Spleen (tissue), 11 donors: ENCODE measurements at regions not wholly inside any gene's neighbourhood (a gene's known extent, or its start where the extent isn't known, plus 50 kb on each side); places are given as distances from the start of the nearest gene placed in this dataset.

Source experiments
- DNase-seq: peaks from one replicate; pipeline ENCODE4 v3.0.0-alpha.2; 2020
- H3K27ac ChIP-seq, 8 donors: fragments of 200-600 bp; sonication (generic) in 7 of 8; 1 replicate in 4 of 8; 2 replicates in 4 of 8; pipeline versions ENCODE4 v1.5.0 to v1.8.0; 2016 to 2021; ENCODE audit warnings: inconsistent platforms in 4 of 8, mild to moderate bottlenecking in 4 of 8, moderate library complexity in 1 of 8
- H3K27me3 ChIP-seq, 7 donors: fragments of 200-600 bp; sonication (generic) in 6 of 7; replicated peaks in 1 of 7; 1 replicate in 4 of 7; 2 replicates in 3 of 7; pipeline versions ENCODE4 v1.5.0 to v1.8.0; 2016 to 2021; ENCODE audit warnings: inconsistent platforms in 3 of 7, mild to moderate bottlenecking in 1 of 7
- H3K36me3 ChIP-seq, 6 donors: fragments of 200-600 bp; sonication (generic) in 5 of 6; 1 replicate in 4 of 6; 2 replicates in 2 of 6; pipeline versions ENCODE4 v1.5.0 to v1.8.0; 2016 to 2021; ENCODE audit warnings: inconsistent platforms in 2 of 6
- H3K4me1 ChIP-seq, 6 donors: fragments of 200-600 bp; sonication (generic) in 5 of 6; 1 replicate in 3 of 6; 2 replicates in 3 of 6; pipeline versions ENCODE4 v1.5.0 to v1.8.0; 2016 to 2021; ENCODE audit warnings: inconsistent platforms in 3 of 6
- H3K4me3 ChIP-seq, 8 donors: fragments of 200-600 bp; sonication (generic) in 7 of 8; 1 replicate in 4 of 8; 2 replicates in 4 of 8; pipeline versions ENCODE4 v1.5.0 to v1.8.0; 2016 to 2021; ENCODE audit warnings: inconsistent platforms in 4 of 8, mild to moderate bottlenecking in 4 of 8, moderate library complexity in 2 of 8
- H3K9me3 ChIP-seq, 8 donors: fragments of 200-600 bp; sonication (generic) in 7 of 8; 1 replicate in 4 of 8; 2 replicates in 4 of 8; pipeline versions ENCODE4 v1.5.0 to v1.8.0; 2016 to 2021; ENCODE audit warnings: inconsistent platforms in 4 of 8
- CTCF ChIP-seq, 11 experiments: fragments of 200-600 bp in 7 of 11; fragments of 450-650 bp in 4 of 11; sonication (generic) in 4 of 11; IDR thresholded peaks in 8 of 11; conservative IDR thresholded peaks in 3 of 11; 1 replicate in 7 of 11; 2 replicates in 4 of 11; pipeline versions ENCODE4 v1.4.0 to v1.8.0; 2016 to 2021; ENCODE audit warnings: antibody characterized with exemption in 11 of 11, inconsistent platforms in 4 of 11, mild to moderate bottlenecking in 1 of 11
- POLR2A ChIP-seq, 3 donors: fragments of 450-650 bp; IDR thresholded peaks; one replicate each; pipeline ENCODE4 v1.5.1; 2017; ENCODE audit warnings: antibody characterized with exemption in 3 of 3, mild to moderate bottlenecking in 1 of 3
- POLR2AphosphoS5 ChIP-seq, 3 donors: sonication (generic); formaldehyde crosslinking; IDR thresholded peaks; one replicate each; pipeline ENCODE4 v1.5.1; 2017; ENCODE audit warnings: antibody characterized with exemption in 3 of 3
- WGBS, 5 donors: extraction: QIAGEN DNeasy Blood & Tissue Kit in 3 of 5; methylation state at CpG; one replicate each; pipeline versions ENCODE4 v1.1.5 to v1.1.7; 2013 to 2018; 5-methylcytosine and 5-hydroxymethylcytosine counted together
- intact Hi-C: fragments of 100-400 bp; cut with DNase I; formaldehyde crosslinking; loops from one replicate; pipeline ENCODE4 v1.15.0; 2023; ENCODE audit warnings: low total_unique reads
- donor health status: healthy with polysubstance abuse.
- donor health status: DM: no; HTN: no; CAD: no; lungs with moderate emphysema.
- donor health status: DM: no; HTN: no; CAD: no.
- donor health status: Bipolar disorder and iron deficiency.
- donor health status: healthy.
- donor health status: DM: no; HTN: no; CAD: no.
- donor health status: DM: yes; HTN: yes; CAD: no.

- TF ChIP-seq POLR2AphosphoS5 (IDR thresholded peaks at IDR 0.05), result no peak
- no peak for TF ChIP-seq CTCF (IDR thresholded peaks at IDR 0.05 in 8 of 11, conservative IDR thresholded peaks at IDR 0.05 in 3 of 11)
- TF ChIP-seq POLR2A (IDR thresholded peaks at IDR 0.05), result no peak
- no peaks in the 10 kb centered on the region for H3K9me3 ChIP-seq
- intact Hi-C loops, result no loop called here
- no peak overlapping the region for H3K27ac ChIP-seq
- DNase-seq, result no peak
- 74 to 87% (median 78%) methylated on average over 2 of the region's 2 CpGs for WGBS, 5 donors
- H3K36me3 ChIP-seq, result no peaks in the 10 kb centered on the region
- no peak overlapping the region for H3K4me3 ChIP-seq
- no peaks in the 10 kb centered on the region for H3K4me1 ChIP-seq
- peaks cover 0 to 13% (median 0%) of the 10 kb centered on the region in 7 donors for H3K27me3 ChIP-seq
Measured at GRCh38 chr1:208544794-208545193, 300.6 kb upstream of the PLXNA2 start.

GRCh38 chr1:208551024-208551423 is 306.8 kb upstream of the PLXNA2 start:
- Histone ChIP-seq H3K4me3 (no peak overlapping the region), H3K27ac (no peak overlapping the region), H3K36me3 (no peaks in the 10 kb centered on the region), H3K9me3 (no peaks in the 10 kb centered on the region), H3K27me3 (peaks cover 0 to 13% (median 0%) of the 10 kb centered on the region in 7 donors), H3K4me1 (no peaks in the 10 kb centered on the region)
- DNase-seq, result no peak
- intact Hi-C loops, result no loop called here
- TF ChIP-seq POLR2A (IDR thresholded peaks at IDR 0.05) (no peak), CTCF (IDR thresholded peaks at IDR 0.05 in 8 of 11, conservative IDR thresholded peaks at IDR 0.05 in 3 of 11) (no peak), POLR2AphosphoS5 (IDR thresholded peaks at IDR 0.05) (no peak)
- 71 to 83% (median 80%) methylated on average over 4 of the region's 4 CpGs for WGBS, 5 donors

- TF ChIP-seq CTCF (IDR thresholded peaks at IDR 0.05 in 8 of 11, conservative IDR thresholded peaks at IDR 0.05 in 3 of 11) (no peak), POLR2A (IDR thresholded peaks at IDR 0.05) (no peak), POLR2AphosphoS5 (IDR thresholded peaks at IDR 0.05) (no peak)
- DNase-seq, result no peak
- H3K9me3 ChIP-seq, result no peaks in the 10 kb centered on the region
- H3K27me3 ChIP-seq, result peaks cover 0 to 13% (median 0%) of the 10 kb centered on the region in 7 donors
- 67 to 82% (median 76%) methylated on average over 5 of the region's 5 CpGs for whole genome bisulfite sequencing, 5 donors
- intact Hi-C loops, result no loop called here
- no peaks in the 10 kb centered on the region for H3K4me1 ChIP-seq
- no peak overlapping the region for H3K27ac ChIP-seq
- H3K36me3 ChIP-seq, result no peaks in the 10 kb centered on the region
- no peak overlapping the region for H3K4me3 ChIP-seq
Measured at GRCh38 chr1:208551633-208552320, 307.6 kb upstream of the PLXNA2 start.

- no peak for DNase-seq
- Histone ChIP-seq H3K36me3 (no peaks in the 10 kb centered on the region), H3K9me3 (no peaks in the 10 kb centered on the region), H3K4me3 (no peak overlapping the region), H3K27ac (no peak overlapping the region), H3K4me1 (no peaks in the 10 kb centered on the region), H3K27me3 (peaks cover 0 to 6% (median 0%) of the 10 kb centered on the region in 7 donors)
- no peak for TF ChIP-seq POLR2AphosphoS5 (IDR thresholded peaks at IDR 0.05)
- TF ChIP-seq CTCF (IDR thresholded peaks at IDR 0.05 in 8 of 11, conservative IDR thresholded peaks at IDR 0.05 in 3 of 11), result no peak
- no peak for TF ChIP-seq POLR2A (IDR thresholded peaks at IDR 0.05)
- intact Hi-C loops, result no loop called here
Measured at GRCh38 chr1:208552928-208553327, 308.7 kb upstream of the PLXNA2 start.
